ENCODE measurements at regions not wholly inside any gene's neighbourhood (a gene's known extent, or its start where the extent isn't known, plus 50 kb on each side); places are given as distances from the start of the nearest gene placed in this dataset.

- H3K36me3 ChIP-seq (ENCODE audit: low read depth) = no peaks in the 10 kb centered on the region
- H3K9me2 ChIP-seq (ENCODE audit: insufficient read depth) = no peaks in the 10 kb centered on the region
- no peak overlapping the region for H3K27ac ChIP-seq
- H3K4me3 ChIP-seq = no peak overlapping the region
- no peak overlapping the region for H2AFZ ChIP-seq
- no peaks in the 10 kb centered on the region for H3K4me1 ChIP-seq (replicated peaks; ENCODE audit: insufficient read depth)
- no peaks in the 10 kb centered on the region for H3F3A ChIP-seq (ENCODE audit: insufficient read depth, low read depth)
- no peaks in the 10 kb centered on the region for H3K27me3 ChIP-seq (ENCODE audit: insufficient read depth, low read depth)
- no peaks in the 10 kb centered on the region for H3K79me2 ChIP-seq (ENCODE audit: low read depth)
- BruUV-seq (replicated peaks) = no TSS peak
- H3K9me3 ChIP-seq (ENCODE audit: insufficient read depth, low read depth) = no peaks in the 10 kb centered on the region
- H4K20me1 ChIP-seq (ENCODE audit: insufficient read depth) = no peaks in the 10 kb centered on the region
- POLR2A ChIA-PET (ENCODE audit: unreplicated experiment) = no interaction called here
- H3K4me2 ChIP-seq = no peak overlapping the region
- DNase-seq = no peak
- TF ChIP-seq EZH2 (IDR thresholded peaks at IDR 0.05; ENCODE audit: low read depth) (no peak), CTCF (conservative IDR thresholded peaks at IDR 0.05) (no peak)
- CTCF ChIA-PET = no interaction called here
- intact Hi-C loops (cut with micrococcal nuclease; ENCODE audit: unreplicated experiment) = no loop called here
These were observed 97.3 kb downstream of the ARL6IP6 start for GRCh38 chr2:152815634-152816257.

GRCh38 chr2:152814475-152815030, 96.1 kb downstream of the ARL6IP6 start:
- Histone ChIP-seq H2AFZ (no peak overlapping the region), H3K4me1 (replicated peaks; ENCODE audit: insufficient read depth) (no peaks in the 10 kb centered on the region), H3K9me3 (ENCODE audit: insufficient read depth, low read depth) (no peaks in the 10 kb centered on the region), H3F3A (ENCODE audit: insufficient read depth, low read depth) (no peaks in the 10 kb centered on the region), H3K4me2 (no peak overlapping the region), H3K27ac (no peak overlapping the region), H3K9me2 (ENCODE audit: insufficient read depth) (no peaks in the 10 kb centered on the region), H3K27me3 (ENCODE audit: insufficient read depth, low read depth) (no peaks in the 10 kb centered on the region), H3K36me3 (ENCODE audit: low read depth) (no peaks in the 10 kb centered on the region), H4K20me1 (ENCODE audit: insufficient read depth) (no peaks in the 10 kb centered on the region), H3K4me3 (no peak overlapping the region), H3K79me2 (ENCODE audit: low read depth) (no peaks in the 10 kb centered on the region)
- intact Hi-C loops (cut with micrococcal nuclease; ENCODE audit: unreplicated experiment) = no loop called here
- POLR2A ChIA-PET (ENCODE audit: unreplicated experiment) = no interaction called here
- TF ChIP-seq EZH2 (IDR thresholded peaks at IDR 0.05; ENCODE audit: low read depth) = no peak
- TF ChIP-seq CTCF (conservative IDR thresholded peaks at IDR 0.05) = no peak
- no TSS peak for BruUV-seq (replicated peaks)
- CTCF ChIA-PET = no interaction called here
- DNase-seq = no peak

GRCh38 chr2:152813351-152813750, 94.9 kb downstream of the ARL6IP6 start:
- H3K4me3 ChIP-seq = no peak overlapping the region
- no peaks in the 10 kb centered on the region for H3K9me3 ChIP-seq (ENCODE audit: insufficient read depth, low read depth)
- no TSS peak for BruUV-seq (replicated peaks)
- no peaks in the 10 kb centered on the region for H3F3A ChIP-seq (ENCODE audit: insufficient read depth, low read depth)
- no peaks in the 10 kb centered on the region for H4K20me1 ChIP-seq (ENCODE audit: insufficient read depth)
- no peak for DNase-seq
- H3K36me3 ChIP-seq (ENCODE audit: low read depth) = no peaks in the 10 kb centered on the region
- H3K4me2 ChIP-seq = no peak overlapping the region
- no peak overlapping the region for H3K27ac ChIP-seq
- no peaks in the 10 kb centered on the region for H3K4me1 ChIP-seq (replicated peaks; ENCODE audit: insufficient read depth)
- ChIA-PET CTCF (no interaction called here), POLR2A (ENCODE audit: unreplicated experiment) (no interaction called here)
- TF ChIP-seq EZH2 (IDR thresholded peaks at IDR 0.05; ENCODE audit: low read depth) = no peak
- TF ChIP-seq CTCF (conservative IDR thresholded peaks at IDR 0.05) = no peak
- no peaks in the 10 kb centered on the region for H3K27me3 ChIP-seq (ENCODE audit: insufficient read depth, low read depth)
- H3K79me2 ChIP-seq (ENCODE audit: low read depth) = no peaks in the 10 kb centered on the region
- intact Hi-C loops (cut with micrococcal nuclease; ENCODE audit: unreplicated experiment) = no loop called here
- H3K9me2 ChIP-seq (ENCODE audit: insufficient read depth) = no peaks in the 10 kb centered on the region
- H2AFZ ChIP-seq = no peak overlapping the region
